ENCODE measurements at regions not wholly inside any gene's neighbourhood (a gene's known extent, or its start where the extent isn't known, plus 50 kb on each side); places are given as distances from the start of the nearest gene placed in this dataset.

DNA sequence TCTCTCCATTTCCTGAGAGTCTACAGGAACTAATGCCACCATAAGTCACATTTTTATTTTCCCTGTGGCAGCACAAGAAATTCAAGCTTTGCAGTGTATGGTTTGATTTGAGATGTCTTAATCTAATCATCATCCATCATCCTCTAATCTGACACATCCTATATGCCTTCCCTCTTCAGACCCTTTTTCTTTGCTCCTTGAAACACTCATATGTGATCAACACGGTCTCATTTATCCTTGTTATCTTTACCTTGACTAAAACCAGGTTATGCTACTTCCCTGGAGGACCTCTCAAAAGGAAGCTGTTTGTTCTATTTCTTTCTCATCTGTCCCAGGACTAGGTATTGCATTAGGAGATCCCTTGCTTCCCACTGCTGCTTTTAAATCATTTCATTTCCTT lies 146.9 kb upstream of the MRPS30 start:
- H3K4me3 ChIP-seq (ENCODE audit: low read length in 2 of 2), result no peak overlapping the region
- H3K27ac ChIP-seq (ENCODE audit: low read length), result no peak overlapping the region
- no peaks in the 10 kb centered on the region for H3K9me3 ChIP-seq (ENCODE audit: control insufficient read depth in 2 of 2, low read length in 2 of 2)
- H3K9ac ChIP-seq (ENCODE audit: low read length in 2 of 2), result no peak overlapping the region
- H3K27me3 ChIP-seq (ENCODE audit: control insufficient read depth in 1 of 2, insufficient read depth in 2 of 2, low read length in 2 of 2), result no peaks in the 10 kb centered on the region
- H3K36me3 ChIP-seq (ENCODE audit: control insufficient read depth in 2 of 2, insufficient read depth in 2 of 2, low read length in 2 of 2), result no peaks in the 10 kb centered on the region
- H3K4me1 ChIP-seq (ENCODE audit: control insufficient read depth, insufficient read depth, low read length), result no peaks in the 10 kb centered on the region

DNA sequence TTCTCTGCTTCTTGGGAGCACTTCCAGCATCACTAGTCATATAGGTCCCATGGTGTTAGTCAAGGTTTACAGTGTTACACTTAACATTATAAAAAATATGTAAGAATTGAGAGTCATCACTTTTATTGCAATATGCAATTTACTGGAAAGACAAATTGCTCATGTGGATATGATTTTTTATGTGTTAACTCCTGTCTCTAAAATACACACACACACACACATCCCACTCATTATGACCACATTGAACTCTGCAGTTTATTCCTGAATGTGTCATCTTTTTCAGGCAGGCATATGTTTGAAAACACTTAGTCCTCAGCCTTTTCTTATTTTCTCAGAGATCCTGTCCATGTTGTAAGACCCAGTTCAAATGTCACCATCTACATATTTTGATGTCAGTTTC lies 148.5 kb upstream of the MRPS30 start:
- H3K27me3 ChIP-seq (ENCODE audit: control insufficient read depth in 1 of 2, insufficient read depth in 2 of 2, low read length in 2 of 2), result no peaks in the 10 kb centered on the region
- no peaks in the 10 kb centered on the region for H3K36me3 ChIP-seq (ENCODE audit: control insufficient read depth in 2 of 2, insufficient read depth in 2 of 2, low read length in 2 of 2)
- H3K4me3 ChIP-seq (ENCODE audit: low read length in 2 of 2), result no peak overlapping the region
- H3K9ac ChIP-seq (ENCODE audit: low read length in 2 of 2), result no peak overlapping the region
- no peak overlapping the region for H3K27ac ChIP-seq (ENCODE audit: low read length)
- H3K4me1 ChIP-seq (ENCODE audit: control insufficient read depth, insufficient read depth, low read length), result no peaks in the 10 kb centered on the region
- H3K9me3 ChIP-seq (ENCODE audit: control insufficient read depth in 2 of 2, low read length in 2 of 2), result peaks cover 0 to 4% of the 10 kb centered on the region in 2 donors

DNA sequence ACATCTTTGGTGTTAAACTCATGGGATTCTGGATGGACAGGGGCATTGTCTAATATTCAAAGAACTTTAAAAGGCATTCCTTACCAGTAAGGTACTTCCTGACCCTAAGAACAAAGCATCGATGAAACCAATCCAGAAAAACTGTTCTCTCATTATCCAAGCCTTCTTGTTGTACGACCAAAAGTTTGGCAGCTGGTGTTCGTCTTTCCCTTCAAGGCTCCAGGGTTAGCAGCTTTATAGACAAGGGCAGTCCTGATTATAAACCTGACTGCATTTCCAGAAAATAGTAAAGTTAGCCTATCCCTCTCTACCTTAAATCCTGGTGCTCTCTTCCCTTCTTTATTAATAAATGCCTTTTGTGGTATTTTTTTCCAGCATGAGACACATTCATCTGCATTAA lies 149.4 kb upstream of the MRPS30 start:
- no peak overlapping the region for H3K27ac ChIP-seq (ENCODE audit: low read length)
- no peaks in the 10 kb centered on the region for H3K36me3 ChIP-seq (ENCODE audit: control insufficient read depth in 2 of 2, insufficient read depth in 2 of 2, low read length in 2 of 2)
- no peak overlapping the region for H3K9ac ChIP-seq (ENCODE audit: low read length in 2 of 2)
- H3K4me1 ChIP-seq (ENCODE audit: control insufficient read depth, insufficient read depth, low read length), result no peaks in the 10 kb centered on the region
- H3K9me3 ChIP-seq (ENCODE audit: control insufficient read depth in 2 of 2, low read length in 2 of 2), result peaks cover 0 to 4% of the 10 kb centered on the region in 2 donors
- H3K27me3 ChIP-seq (ENCODE audit: control insufficient read depth in 1 of 2, insufficient read depth in 2 of 2, low read length in 2 of 2), result no peaks in the 10 kb centered on the region
- no peak overlapping the region for H3K4me3 ChIP-seq (ENCODE audit: low read length in 2 of 2)

DNA sequence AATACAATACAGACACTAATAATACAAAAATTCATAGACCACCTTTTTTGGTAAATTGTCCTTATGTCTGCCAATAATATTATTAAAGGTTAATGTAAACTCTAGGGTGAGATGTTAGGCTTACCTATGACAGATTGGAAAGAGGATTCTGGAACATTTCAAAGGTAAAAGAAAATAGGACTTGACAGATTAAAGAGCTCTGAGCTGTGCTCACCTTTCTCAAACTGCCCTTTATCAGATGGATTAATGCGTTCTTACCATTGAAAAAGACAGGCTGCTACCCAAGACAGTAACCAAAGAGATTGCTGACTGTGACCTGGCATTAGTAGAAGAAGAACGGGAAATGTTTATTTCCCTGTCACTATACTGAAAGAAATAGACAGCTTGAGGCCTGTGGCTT lies 156.1 kb upstream of the MRPS30 start:
- no peak overlapping the region for H3K4me3 ChIP-seq (ENCODE audit: low read length in 2 of 2)
- H3K27me3 ChIP-seq (ENCODE audit: control insufficient read depth in 1 of 2, insufficient read depth in 2 of 2, low read length in 2 of 2), result no peaks in the 10 kb centered on the region
- H3K4me1 ChIP-seq (ENCODE audit: control insufficient read depth, insufficient read depth, low read length), result no peaks in the 10 kb centered on the region
- H3K9me3 ChIP-seq (ENCODE audit: control insufficient read depth in 2 of 2, low read length in 2 of 2), result peaks cover 0 to 4% of the 10 kb centered on the region in 2 donors
- H3K27ac ChIP-seq (ENCODE audit: low read length), result no peak overlapping the region
- H3K9ac ChIP-seq (ENCODE audit: low read length in 2 of 2), result no peak overlapping the region
- no peaks in the 10 kb centered on the region for H3K36me3 ChIP-seq (ENCODE audit: control insufficient read depth in 2 of 2, insufficient read depth in 2 of 2, low read length in 2 of 2)

DNA sequence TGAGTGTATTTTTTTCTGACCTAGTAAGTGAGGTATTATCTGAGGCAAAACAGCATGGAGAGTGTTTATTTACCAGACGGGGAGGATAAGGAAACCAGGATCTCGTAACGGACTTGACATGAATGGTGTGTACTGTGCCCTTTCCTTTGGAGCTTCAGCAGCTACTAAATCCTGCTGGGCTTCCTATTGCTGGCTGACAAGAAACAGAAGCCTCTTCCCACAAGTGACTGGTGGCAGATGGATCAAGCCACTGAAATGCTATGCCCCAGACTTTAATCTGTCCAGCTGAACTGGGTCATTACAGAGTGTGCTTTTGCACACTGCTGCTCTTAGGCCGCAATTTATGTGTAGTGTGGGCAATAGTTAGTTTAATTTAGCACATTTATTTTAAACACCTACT lies 162.7 kb upstream of the MRPS30 start:
- no peaks in the 10 kb centered on the region for H3K4me1 ChIP-seq (ENCODE audit: control insufficient read depth, insufficient read depth, low read length)
- peak overlapping the region; percentile 23 to 30 for H3K4me3 ChIP-seq (ENCODE audit: low read length in 2 of 2)
- H3K36me3 ChIP-seq (ENCODE audit: control insufficient read depth in 2 of 2, insufficient read depth in 2 of 2, low read length in 2 of 2), result no peaks in the 10 kb centered on the region
- H3K27ac ChIP-seq (ENCODE audit: low read length), result no peak overlapping the region
- no peak overlapping the region for H3K9ac ChIP-seq (ENCODE audit: low read length in 2 of 2)
- no peaks in the 10 kb centered on the region for H3K9me3 ChIP-seq (ENCODE audit: control insufficient read depth in 2 of 2, low read length in 2 of 2)
- no peaks in the 10 kb centered on the region for H3K27me3 ChIP-seq (ENCODE audit: control insufficient read depth in 1 of 2, insufficient read depth in 2 of 2, low read length in 2 of 2)

DNA sequence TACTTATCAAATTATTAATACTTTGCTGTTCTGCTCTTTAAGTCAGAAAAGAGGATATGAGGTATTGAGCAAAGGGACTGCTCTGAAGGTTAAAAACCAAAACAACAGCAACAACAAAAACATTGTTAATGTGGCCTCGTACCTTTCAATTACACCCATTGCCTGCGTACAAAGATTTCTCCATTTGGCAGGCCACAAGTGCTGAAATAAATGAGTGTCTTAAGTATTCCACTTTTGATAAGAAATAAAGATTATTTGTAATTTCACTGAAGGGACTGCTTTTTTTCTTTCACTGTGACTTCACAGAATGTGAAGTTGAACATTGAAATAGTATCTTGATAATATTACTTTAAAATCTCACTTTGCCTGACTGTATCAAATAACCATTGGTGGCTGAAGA lies 163.2 kb upstream of the MRPS30 start:
- Histone ChIP-seq H3K4me1 (ENCODE audit: control insufficient read depth, insufficient read depth, low read length) (no peaks in the 10 kb centered on the region), H3K27ac (ENCODE audit: low read length) (no peak overlapping the region), H3K27me3 (ENCODE audit: control insufficient read depth in 1 of 2, insufficient read depth in 2 of 2, low read length in 2 of 2) (no peaks in the 10 kb centered on the region), H3K9ac (ENCODE audit: low read length in 2 of 2) (no peak overlapping the region), H3K36me3 (ENCODE audit: control insufficient read depth in 2 of 2, insufficient read depth in 2 of 2, low read length in 2 of 2) (no peaks in the 10 kb centered on the region), H3K4me3 (ENCODE audit: low read length in 2 of 2) (no peak overlapping the region), H3K9me3 (ENCODE audit: control insufficient read depth in 2 of 2, low read length in 2 of 2) (no peaks in the 10 kb centered on the region)

DNA sequence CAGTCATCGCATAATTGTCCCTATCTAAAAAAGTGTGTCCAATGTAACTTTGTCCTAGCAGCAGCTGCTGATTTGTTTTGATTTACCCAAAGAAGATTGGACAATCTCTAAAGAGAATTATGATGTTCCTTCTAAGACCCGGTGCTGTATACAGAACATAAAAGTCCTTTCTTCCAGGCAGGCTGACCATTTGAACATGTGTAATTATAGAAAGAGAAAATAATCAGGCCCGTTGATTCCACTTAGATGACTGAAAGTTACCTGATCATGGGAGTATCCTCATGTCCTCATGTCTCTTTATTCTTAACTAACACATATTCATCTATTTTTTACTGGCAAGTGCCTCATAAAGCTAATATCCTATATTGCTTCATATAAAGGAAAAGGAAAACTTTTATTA lies 164.1 kb upstream of the MRPS30 start:
- H3K9me3 ChIP-seq (ENCODE audit: control insufficient read depth in 2 of 2, low read length in 2 of 2), result no peaks in the 10 kb centered on the region
- H3K36me3 ChIP-seq (ENCODE audit: control insufficient read depth in 2 of 2, insufficient read depth in 2 of 2, low read length in 2 of 2), result no peaks in the 10 kb centered on the region
- H3K4me3 ChIP-seq (ENCODE audit: low read length in 2 of 2), result no peak overlapping the region
- H3K27ac ChIP-seq (ENCODE audit: low read length), result no peak overlapping the region
- H3K27me3 ChIP-seq (ENCODE audit: control insufficient read depth in 1 of 2, insufficient read depth in 2 of 2, low read length in 2 of 2), result no peaks in the 10 kb centered on the region
- H3K4me1 ChIP-seq (ENCODE audit: control insufficient read depth, insufficient read depth, low read length), result no peaks in the 10 kb centered on the region
- no peak overlapping the region for H3K9ac ChIP-seq (ENCODE audit: low read length in 2 of 2)

DNA sequence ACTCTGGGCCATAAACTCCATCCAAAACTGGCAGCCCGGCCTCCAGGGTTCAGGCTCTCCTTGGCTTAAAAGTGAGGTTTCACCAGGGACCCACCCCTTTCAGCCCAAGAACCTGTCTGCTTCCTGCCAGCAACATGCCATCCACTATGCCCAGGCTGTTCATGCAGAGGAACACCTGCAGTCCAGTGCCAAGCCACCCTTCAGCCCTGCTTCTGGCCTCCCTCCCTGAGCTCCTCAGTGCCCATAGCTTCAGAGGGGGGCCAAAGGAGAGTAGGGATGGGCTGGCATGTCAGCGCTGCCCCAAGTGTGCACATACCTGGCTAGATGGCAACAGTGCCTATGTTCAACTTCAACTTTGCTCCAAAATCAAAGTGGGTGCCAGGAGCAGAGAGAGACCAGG lies 166.9 kb upstream of the MRPS30 start:
- no peaks in the 10 kb centered on the region for H3K27me3 ChIP-seq (ENCODE audit: control insufficient read depth in 1 of 2, insufficient read depth in 2 of 2, low read length in 2 of 2)
- H3K27ac ChIP-seq (ENCODE audit: low read length), result no peak overlapping the region
- H3K9me3 ChIP-seq (ENCODE audit: control insufficient read depth in 2 of 2, low read length in 2 of 2), result no peaks in the 10 kb centered on the region
- no peak overlapping the region for H3K9ac ChIP-seq (ENCODE audit: low read length in 2 of 2)
- H3K4me1 ChIP-seq (ENCODE audit: control insufficient read depth, insufficient read depth, low read length), result no peaks in the 10 kb centered on the region
- no peak overlapping the region for H3K4me3 ChIP-seq (ENCODE audit: low read length in 2 of 2)
- no peaks in the 10 kb centered on the region for H3K36me3 ChIP-seq (ENCODE audit: control insufficient read depth in 2 of 2, insufficient read depth in 2 of 2, low read length in 2 of 2)

DNA sequence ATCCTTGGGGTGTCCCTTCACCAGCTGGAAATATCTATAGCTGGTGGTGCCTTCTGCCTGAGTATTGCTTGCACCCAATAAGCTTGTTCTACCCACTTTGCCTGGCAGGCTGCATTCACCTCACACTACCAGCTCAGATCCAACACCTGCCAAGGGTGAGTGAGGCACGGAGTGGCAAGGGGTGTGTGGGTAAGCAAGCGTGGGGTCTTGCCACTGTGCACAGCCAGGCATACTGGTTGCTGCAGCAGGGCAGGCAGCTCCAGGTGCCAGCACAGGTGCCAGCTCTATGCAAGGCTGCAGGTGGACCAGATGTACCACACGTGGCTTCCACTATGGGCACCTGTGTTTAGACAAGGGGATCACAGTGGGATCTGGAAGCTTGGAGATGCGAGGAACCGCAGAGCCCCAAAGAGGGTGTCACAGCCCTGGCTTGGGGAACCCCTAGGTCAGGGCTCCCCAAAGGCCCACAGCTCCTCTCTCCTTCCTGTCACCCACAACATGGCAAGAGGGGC lies 167.7 kb upstream of the MRPS30 start:
- no peaks in the 10 kb centered on the region for H3K9me3 ChIP-seq (ENCODE audit: control insufficient read depth in 2 of 2, low read length in 2 of 2)
- H3K4me1 ChIP-seq (ENCODE audit: control insufficient read depth, insufficient read depth, low read length), result no peaks in the 10 kb centered on the region
- no peak overlapping the region for H3K9ac ChIP-seq (ENCODE audit: low read length in 2 of 2)
- no peaks in the 10 kb centered on the region for H3K36me3 ChIP-seq (ENCODE audit: control insufficient read depth in 2 of 2, insufficient read depth in 2 of 2, low read length in 2 of 2)
- no peak overlapping the region for H3K27ac ChIP-seq (ENCODE audit: low read length)
- no peak overlapping the region for H3K4me3 ChIP-seq (ENCODE audit: low read length in 2 of 2)
- no peaks in the 10 kb centered on the region for H3K27me3 ChIP-seq (ENCODE audit: control insufficient read depth in 1 of 2, insufficient read depth in 2 of 2, low read length in 2 of 2)

DNA sequence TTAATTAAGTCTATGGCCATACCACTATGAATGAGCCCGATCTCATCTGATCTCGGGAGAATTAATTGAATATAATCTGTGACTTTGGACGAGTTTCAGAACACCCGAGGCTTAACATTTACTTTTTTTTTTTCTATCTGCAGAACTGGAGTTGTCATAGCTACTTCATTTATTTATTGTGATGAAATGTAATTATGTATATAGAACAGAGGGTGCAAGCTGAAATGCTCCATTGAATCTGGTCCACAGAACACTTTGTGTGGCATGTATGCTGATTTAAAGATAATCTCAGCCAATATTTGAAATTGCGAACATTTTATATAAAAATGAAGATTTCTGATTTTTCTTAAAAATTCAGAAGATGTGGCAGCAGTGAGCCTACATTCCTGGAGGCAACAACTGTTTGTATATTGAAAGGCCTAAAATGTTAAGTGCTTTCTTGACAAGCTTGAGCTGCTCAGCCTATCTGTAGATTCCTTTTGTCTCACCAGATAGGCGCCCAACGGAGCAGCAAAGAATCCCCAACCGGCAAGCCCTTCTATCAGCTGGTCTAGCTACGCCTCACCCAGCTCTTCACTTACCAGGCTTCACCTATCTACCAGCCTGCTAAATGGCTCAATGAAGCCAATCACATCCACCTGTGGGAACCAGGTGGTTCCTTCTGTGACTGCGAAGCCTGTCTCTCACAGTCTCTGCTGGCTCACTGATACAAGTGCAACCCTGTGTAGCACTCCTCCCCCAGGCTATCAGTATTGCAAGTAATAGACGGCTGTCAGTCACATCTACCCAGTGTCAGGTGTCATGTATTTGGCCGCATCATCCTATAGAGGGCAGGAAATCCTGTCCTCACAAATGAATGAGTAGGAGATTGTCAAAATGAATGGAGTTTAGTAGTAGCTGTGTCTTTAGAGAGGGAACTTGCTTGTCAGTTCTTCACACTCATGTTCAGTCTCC lies 170.6 kb upstream of the MRPS30 start:
- Histone ChIP-seq H3K27ac (ENCODE audit: low read length) (no peak overlapping the region), H3K9me3 (ENCODE audit: control insufficient read depth in 2 of 2, low read length in 2 of 2) (no peaks in the 10 kb centered on the region), H3K36me3 (ENCODE audit: control insufficient read depth in 2 of 2, insufficient read depth in 2 of 2, low read length in 2 of 2) (no peaks in the 10 kb centered on the region), H3K4me1 (ENCODE audit: control insufficient read depth, insufficient read depth, low read length) (no peaks in the 10 kb centered on the region), H3K9ac (ENCODE audit: low read length in 2 of 2) (no peak overlapping the region), H3K4me3 (ENCODE audit: low read length in 2 of 2) (no peak overlapping the region), H3K27me3 (ENCODE audit: control insufficient read depth in 1 of 2, insufficient read depth in 2 of 2, low read length in 2 of 2) (no peaks in the 10 kb centered on the region)

DNA sequence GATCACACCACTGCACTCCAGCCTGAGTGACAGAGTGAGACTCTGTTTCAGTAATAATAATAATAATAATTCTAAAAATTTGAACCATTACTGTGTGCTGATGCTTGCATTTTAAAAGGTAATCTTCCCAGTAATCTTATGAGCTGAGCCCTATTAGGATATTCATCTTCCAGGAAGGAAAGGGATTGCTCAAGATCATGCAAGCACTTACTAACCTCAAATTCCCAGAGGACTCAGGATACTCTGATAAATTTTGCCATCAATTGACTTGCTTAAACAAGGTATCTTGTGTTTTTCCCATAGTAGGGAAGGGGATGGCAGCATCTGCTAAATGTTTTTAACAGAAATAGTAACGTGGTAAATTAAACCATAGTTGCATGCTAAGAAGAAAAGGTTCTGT lies 176.4 kb upstream of the MRPS30 start:
- Histone ChIP-seq H3K4me1 (ENCODE audit: control insufficient read depth, insufficient read depth, low read length) (no peaks in the 10 kb centered on the region), H3K36me3 (ENCODE audit: control insufficient read depth in 2 of 2, insufficient read depth in 2 of 2, low read length in 2 of 2) (no peaks in the 10 kb centered on the region), H3K9ac (ENCODE audit: low read length in 2 of 2) (no peak overlapping the region), H3K4me3 (ENCODE audit: low read length in 2 of 2) (no peak overlapping the region), H3K9me3 (ENCODE audit: control insufficient read depth in 2 of 2, low read length in 2 of 2) (no peaks in the 10 kb centered on the region), H3K27me3 (ENCODE audit: control insufficient read depth in 1 of 2, insufficient read depth in 2 of 2, low read length in 2 of 2) (no peaks in the 10 kb centered on the region), H3K27ac (ENCODE audit: low read length) (no peak overlapping the region)

All from stomach smooth muscle (tissue), 2 donors.